VCaP (cell line): ENCODE measurements at regions not wholly inside any gene's neighbourhood (a gene's known extent, or its start where the extent isn't known, plus 50 kb on each side); places are given as distances from the start of the nearest gene placed in this dataset.
A peak's percentile ranks its signal among the peaks of the same experiment; 100 is the strongest.

Experiments used
- H3K27ac ChIP-seq: fragments of 450-650 bp; 2 replicates; pipeline ENCODE4 v1.5.1; 2017
- CTCF ChIP-seq: fragments of 450-650 bp; conservative IDR thresholded peaks from 2 replicates; pipeline ENCODE4 v1.5.1; 2017; ENCODE audit warnings: mild to moderate bottlenecking, moderate library complexity

GRCh38 chr3:130263708-130264107 is 81.8 kb upstream of the COL6A5 start:
- no peak overlapping the region for H3K27ac ChIP-seq

GRCh38 chr3:130266817-130267216 is 78.7 kb upstream of the COL6A5 start:
- no peak overlapping the region for H3K27ac ChIP-seq
- no peak for TF ChIP-seq CTCF

More at GRCh38 chr3:130263708-130264107, 81.8 kb upstream of the COL6A5 start:
- TF ChIP-seq CTCF = no peak

- H3K27ac ChIP-seq = no peak overlapping the region
- TF ChIP-seq CTCF = peak; percentile 93
These were observed 69.2 kb upstream of the COL6A5 start for GRCh38 chr3:130276203-130276803.

- no peak overlapping the region for H3K27ac ChIP-seq
- TF ChIP-seq CTCF = no peak
These were observed 56.8 kb upstream of the COL6A5 start for GRCh38 chr3:130288670-130289069.

- H3K27ac ChIP-seq = no peak overlapping the region
- TF ChIP-seq CTCF = no peak
These were observed 54.3 kb upstream of the COL6A5 start for GRCh38 chr3:130291148-130291547.

GRCh38 chr3:130293247-130293646 is 52.2 kb upstream of the COL6A5 start:
- no peak for TF ChIP-seq CTCF
- H3K27ac ChIP-seq = no peak overlapping the region
